AG04450 (cell line): ENCODE measurements at regions not wholly inside any gene's neighbourhood (a gene's known extent, or its start where the extent isn't known, plus 50 kb on each side); places are given as distances from the start of the nearest gene placed in this dataset.

Experiments
- CTCF ChIA-PET: fragments of 300-600, 350-600 bp; formaldehyde crosslinking; extraction: SDS; loops from one replicate; lab custom pipeline; 2022; ENCODE audit warnings: antibody characterized with exemption, inconsistent platforms; lab: Charles Lee
- POLR2A ChIA-PET: fragments of 350-600 bp; formaldehyde crosslinking; extraction: SDS; loops from one replicate; lab custom pipeline; 2021; ENCODE audit warnings: antibody characterized with exemption, inconsistent platforms; lab: Yijun Ruan, JAX
- DNase-seq: peaks from one replicate; pipeline ENCODE4 v3.0.0-alpha.2; 2011; ENCODE audit warnings: low read depth, low spot score
- H3K27ac ChIP-seq: one replicate; pipeline ENCODE4 v1.5.1; 2012; ENCODE audit warnings: low read depth, low read length, control low read depth
- H3K27me3 ChIP-seq: one replicate; pipeline ENCODE4 v1.6.0; 2012; ENCODE audit warnings: low read length; ENCODE audit not compliant: control insufficient read depth, insufficient read depth
- H3K4me3 ChIP-seq: 2 replicates; pipeline ENCODE4 v1.5.1; 2011; ENCODE audit warnings: mild to moderate bottlenecking, low read depth, low read length, control low read depth
- H3K9me3 ChIP-seq: 2 replicates; pipeline ENCODE4 v1.5.1; 2012; ENCODE audit warnings: low read length; ENCODE audit not compliant: control insufficient read depth, insufficient read depth
- CTCF ChIP-seq: IDR thresholded peaks from 2 replicates; pipeline ENCODE4 v1.5.1; 2011; ENCODE audit warnings: low read depth, low read length, control low read depth, inconsistent platforms

GRCh38 chr22:48661984-48662383 lies 1165.7 kb downstream of the BRD1 start:
- DNase-seq, result no peak
- no peak for TF ChIP-seq CTCF
- H3K9me3 ChIP-seq, result peaks cover 90% of the 10 kb centered on the region
- no peak overlapping the region for H3K27ac ChIP-seq
- ChIA-PET CTCF (no interaction called here), POLR2A (no interaction called here)
- no peaks in the 10 kb centered on the region for H3K27me3 ChIP-seq
- H3K4me3 ChIP-seq, result no peak overlapping the region

GRCh38 chr22:48660790-48661740 lies 1166.6 kb downstream of the BRD1 start:
- Histone ChIP-seq H3K27ac (no peak overlapping the region), H3K27me3 (no peaks in the 10 kb centered on the region), H3K4me3 (no peak overlapping the region), H3K9me3 (peaks cover 84% of the 10 kb centered on the region)
- ChIA-PET POLR2A (no interaction called here), CTCF (no interaction called here)
- no peak for DNase-seq
- no peak for TF ChIP-seq CTCF

- POLR2A ChIA-PET, result no interaction called here
These were observed 1167.4 kb downstream of the BRD1 start for GRCh38 chr22:48660104-48660789.

GRCh38 chr22:48659404-48659996 lies 1168.2 kb downstream of the BRD1 start:
- H3K9me3 ChIP-seq, result peaks cover 86% of the 10 kb centered on the region
- CTCF ChIA-PET, result no interaction called here
- no peak overlapping the region for H3K27ac ChIP-seq
- H3K4me3 ChIP-seq, result no peak overlapping the region
- DNase-seq, result no peak
- POLR2A ChIA-PET, result no interaction called here
- H3K27me3 ChIP-seq, result no peaks in the 10 kb centered on the region
- TF ChIP-seq CTCF, result no peak

More at GRCh38 chr22:48660104-48660789, 1167.4 kb downstream of the BRD1 start:
- Histone ChIP-seq H3K4me3 (no peak overlapping the region), H3K27me3 (no peaks in the 10 kb centered on the region), H3K27ac (no peak overlapping the region), H3K9me3 (peaks cover 84% of the 10 kb centered on the region)
- no peak for DNase-seq
- no peak for TF ChIP-seq CTCF
- CTCF ChIA-PET, result no interaction called here

- H3K27ac ChIP-seq, result no peak overlapping the region
- POLR2A ChIA-PET, result no interaction called here
- TF ChIP-seq CTCF, result no peak
These were observed 1168.8 kb downstream of the BRD1 start for GRCh38 chr22:48658871-48659270.

More at GRCh38 chr22:48658871-48659270, 1168.8 kb downstream of the BRD1 start:
- DNase-seq, result no peak
- CTCF ChIA-PET, result no interaction called here
- H3K4me3 ChIP-seq, result no peak overlapping the region
- H3K9me3 ChIP-seq, result peaks cover 87% of the 10 kb centered on the region
- H3K27me3 ChIP-seq, result no peaks in the 10 kb centered on the region
